Type B pancreatic cell (in vitro differentiated cells): ENCODE measurements at regions not wholly inside any gene's neighbourhood (a gene's known extent, or its start where the extent isn't known, plus 50 kb on each side); places are given as distances from the start of the nearest gene placed in this dataset.

ENCODE experiments used
- DNase-seq: peaks from one replicate; pipeline ENCODE4 v3.0.0; 2021; ENCODE audit warnings: mixed read lengths; ENCODE audit not compliant: unreplicated experiment; ENCODE audit errors: extremely low spot score
- H3K27ac Mint-ChIP-seq: 2 replicates; pipeline ENCODE4 v1.8.0; 2021; ENCODE audit warnings: mild to moderate bottlenecking, mixed read lengths
- H3K27me3 Mint-ChIP-seq: 2 replicates; pipeline ENCODE4 v1.8.0; 2021; ENCODE audit warnings: mixed read lengths
- H3K36me3 Mint-ChIP-seq: 2 replicates; pipeline ENCODE4 v1.8.0; 2021; ENCODE audit warnings: mixed read lengths
- H3K4me1 Mint-ChIP-seq: one replicate; pipeline ENCODE4 v1.8.0; 2021; ENCODE audit warnings: mixed read lengths; ENCODE audit not compliant: unreplicated experiment
- H3K4me3 Mint-ChIP-seq: 2 replicates; pipeline ENCODE4 v1.8.0; 2021; ENCODE audit warnings: mild to moderate bottlenecking, mixed read lengths
- H3K9me3 Mint-ChIP-seq: 2 replicates; pipeline ENCODE4 v1.8.0; 2021; ENCODE audit warnings: mixed read lengths
- TF ChIP-seq, protein P1 (sequence below): fragments of 200-600 bp; sonication (generic); conservative IDR thresholded peaks from 2 replicates; pipeline ENCODE4 v1.5.0; 2021; ENCODE audit warnings: antibody characterized with exemption, mild to moderate bottlenecking

DNA sequence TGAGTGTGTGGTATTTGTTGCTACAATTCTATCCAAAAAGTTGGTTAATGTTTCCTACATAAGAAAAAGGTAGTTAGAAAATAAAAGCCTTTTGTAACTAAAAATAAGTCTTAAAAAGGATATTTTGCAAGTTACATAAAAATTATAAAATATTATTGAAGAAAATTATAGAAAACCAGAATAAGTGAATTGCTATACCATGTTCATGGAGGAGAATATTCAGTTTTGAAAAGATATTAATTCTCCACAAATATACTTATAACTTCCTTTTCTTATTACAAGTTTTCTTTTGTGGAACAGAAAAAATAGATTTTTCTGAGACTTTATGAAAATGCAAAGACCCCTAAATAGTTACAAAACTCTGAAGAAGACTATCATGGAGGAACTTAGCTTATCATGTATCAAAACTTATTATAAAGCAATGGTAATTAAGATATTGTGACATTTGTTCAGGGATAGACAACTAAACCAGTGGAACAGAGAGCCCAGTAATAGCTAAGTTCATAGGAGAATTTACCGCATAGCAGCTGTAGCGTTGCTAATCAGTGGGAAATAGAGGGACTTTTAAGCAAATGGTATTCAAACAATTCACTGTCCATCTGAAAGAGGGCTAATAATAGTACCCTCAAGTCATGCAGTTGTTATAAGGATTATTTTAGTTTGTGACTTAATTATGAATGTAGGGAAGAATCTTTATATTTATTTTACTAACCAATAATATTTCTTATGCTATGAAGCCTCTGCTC is 515.2 kb upstream of the ZNF608 start:
- no peak overlapping the region for H3K4me3 Mint-ChIP-seq

DNA sequence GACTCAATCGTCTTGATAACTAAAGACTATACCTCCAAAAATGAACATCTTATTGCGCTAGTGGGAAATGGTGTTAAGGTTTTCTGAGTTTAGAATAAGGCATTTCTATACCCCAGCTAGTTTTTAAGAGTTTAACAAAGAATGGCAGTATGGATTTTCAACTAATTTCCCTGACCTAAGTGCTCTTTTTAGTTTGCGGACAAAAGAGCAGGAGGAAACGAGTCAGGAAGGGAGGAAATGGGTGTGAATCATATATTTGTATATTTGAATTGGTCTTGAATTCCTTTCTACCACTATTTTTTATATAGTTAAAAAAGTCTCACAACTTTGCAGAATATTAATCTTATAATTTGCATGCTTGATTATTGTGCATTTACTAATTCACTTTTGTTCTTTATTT is 516.3 kb upstream of the ZNF608 start:
- no peaks in the 10 kb centered on the region for H3K27me3 Mint-ChIP-seq
- no peaks in the 10 kb centered on the region for H3K36me3 Mint-ChIP-seq
- H3K4me3 Mint-ChIP-seq = no peak overlapping the region
- peaks cover 15% of the 10 kb centered on the region for H3K4me1 Mint-ChIP-seq
- H3K27ac Mint-ChIP-seq = no peak overlapping the region
- no peak for DNase-seq
- no peaks in the 10 kb centered on the region for H3K9me3 Mint-ChIP-seq
- TF ChIP-seq, protein P1, sequence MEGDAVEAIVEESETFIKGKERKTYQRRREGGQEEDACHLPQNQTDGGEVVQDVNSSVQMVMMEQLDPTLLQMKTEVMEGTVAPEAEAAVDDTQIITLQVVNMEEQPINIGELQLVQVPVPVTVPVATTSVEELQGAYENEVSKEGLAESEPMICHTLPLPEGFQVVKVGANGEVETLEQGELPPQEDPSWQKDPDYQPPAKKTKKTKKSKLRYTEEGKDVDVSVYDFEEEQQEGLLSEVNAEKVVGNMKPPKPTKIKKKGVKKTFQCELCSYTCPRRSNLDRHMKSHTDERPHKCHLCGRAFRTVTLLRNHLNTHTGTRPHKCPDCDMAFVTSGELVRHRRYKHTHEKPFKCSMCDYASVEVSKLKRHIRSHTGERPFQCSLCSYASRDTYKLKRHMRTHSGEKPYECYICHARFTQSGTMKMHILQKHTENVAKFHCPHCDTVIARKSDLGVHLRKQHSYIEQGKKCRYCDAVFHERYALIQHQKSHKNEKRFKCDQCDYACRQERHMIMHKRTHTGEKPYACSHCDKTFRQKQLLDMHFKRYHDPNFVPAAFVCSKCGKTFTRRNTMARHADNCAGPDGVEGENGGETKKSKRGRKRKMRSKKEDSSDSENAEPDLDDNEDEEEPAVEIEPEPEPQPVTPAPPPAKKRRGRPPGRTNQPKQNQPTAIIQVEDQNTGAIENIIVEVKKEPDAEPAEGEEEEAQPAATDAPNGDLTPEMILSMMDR = no peak

More for the DNA sequence above, 515.2 kb upstream of the ZNF608 start:
- H3K4me1 Mint-ChIP-seq = peaks cover 23% of the 10 kb centered on the region
- no peaks in the 10 kb centered on the region for H3K36me3 Mint-ChIP-seq
- H3K27me3 Mint-ChIP-seq = no peaks in the 10 kb centered on the region
- no peak for DNase-seq
- TF ChIP-seq, protein P1 = no peak
- H3K9me3 Mint-ChIP-seq = no peaks in the 10 kb centered on the region
- H3K27ac Mint-ChIP-seq = no peak overlapping the region

DNA sequence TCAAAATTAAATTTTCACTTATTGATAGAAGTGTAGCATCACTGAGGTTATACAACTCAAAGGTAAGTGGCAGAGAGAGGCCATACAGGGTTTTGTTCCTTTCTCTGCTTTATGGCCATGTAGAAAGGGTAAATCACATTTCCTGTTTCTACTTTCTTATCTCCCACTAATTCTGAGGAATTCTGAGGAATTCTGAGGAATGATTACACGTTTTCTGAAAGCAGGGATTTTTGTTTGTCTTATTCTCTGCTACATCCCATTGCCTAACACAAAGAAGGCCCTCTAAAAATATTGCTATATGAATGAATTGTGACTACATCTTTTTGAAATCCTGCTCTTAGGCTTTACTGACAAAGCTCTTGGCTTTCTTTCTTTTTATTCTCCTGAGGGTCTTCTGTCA is 516.9 kb upstream of the ZNF608 start:
- Mint-ChIP-seq H3K27me3 (no peaks in the 10 kb centered on the region), H3K4me3 (no peak overlapping the region), H3K27ac (no peak overlapping the region), H3K4me1 (peaks cover 10% of the 10 kb centered on the region), H3K9me3 (no peaks in the 10 kb centered on the region), H3K36me3 (no peaks in the 10 kb centered on the region)
- TF ChIP-seq, protein P1 = no peak
- DNase-seq = no peak

DNA sequence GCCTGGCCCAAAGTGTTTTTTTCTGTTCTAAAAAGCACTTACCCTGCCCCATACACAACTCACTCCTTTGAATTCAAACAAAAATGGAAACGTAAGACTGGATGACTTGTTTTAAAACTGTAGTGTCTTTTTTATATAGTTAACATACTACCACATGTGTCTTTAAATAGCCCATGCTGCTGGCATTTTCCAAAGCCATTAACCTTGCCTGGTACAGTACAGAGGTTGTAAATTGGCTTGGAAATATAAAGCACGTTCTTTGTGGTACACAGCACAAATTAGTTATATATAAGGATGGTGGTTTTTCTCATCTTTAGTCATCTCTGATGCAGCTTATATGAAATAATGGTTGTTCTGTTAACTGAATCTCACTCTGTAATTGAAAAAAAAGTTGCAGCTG is 519.7 kb upstream of the ZNF608 start:
- H3K27ac Mint-ChIP-seq = no peak overlapping the region
- TF ChIP-seq, protein P1 = no peak
- peaks cover 7% of the 10 kb centered on the region for H3K4me1 Mint-ChIP-seq
- no peak for DNase-seq
- peaks cover 8% of the 10 kb centered on the region for H3K9me3 Mint-ChIP-seq
- H3K27me3 Mint-ChIP-seq = no peaks in the 10 kb centered on the region
- H3K36me3 Mint-ChIP-seq = no peaks in the 10 kb centered on the region
- no peak overlapping the region for H3K4me3 Mint-ChIP-seq

DNA sequence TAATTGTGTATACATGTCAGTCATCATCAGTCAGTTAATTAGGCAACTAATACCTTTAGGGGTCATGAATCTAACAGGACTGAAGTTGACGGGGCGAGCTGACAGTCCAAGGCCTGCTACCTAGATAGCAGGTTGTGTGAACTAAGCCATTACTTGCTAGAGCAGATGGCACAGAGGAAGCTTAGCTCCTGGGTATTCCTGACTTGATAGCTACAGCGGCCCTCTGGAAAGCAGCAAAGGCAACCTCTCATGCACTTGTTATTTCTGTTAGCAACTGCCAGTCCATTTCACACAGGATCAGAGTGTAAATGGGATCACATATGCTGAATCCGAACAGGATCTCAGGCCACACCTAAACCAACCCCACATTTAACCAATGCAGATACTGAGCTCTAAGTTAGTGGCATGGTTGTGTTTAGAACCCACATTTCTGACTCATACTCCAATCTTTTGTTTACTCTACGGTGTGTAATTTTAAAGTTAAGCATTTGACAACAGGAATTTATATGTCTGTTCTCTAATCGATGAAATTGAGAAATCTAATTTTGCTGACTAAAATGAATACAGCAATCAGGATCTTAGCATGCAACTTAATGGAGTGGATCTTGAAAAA is 521.3 kb upstream of the ZNF608 start:
- TF ChIP-seq, protein P1 = no peak
- no peaks in the 10 kb centered on the region for H3K36me3 Mint-ChIP-seq
- no peak for DNase-seq
- peaks cover 7% of the 10 kb centered on the region for H3K4me1 Mint-ChIP-seq
- no peaks in the 10 kb centered on the region for H3K27me3 Mint-ChIP-seq
- H3K4me3 Mint-ChIP-seq = no peak overlapping the region
- H3K9me3 Mint-ChIP-seq = peaks cover 8% of the 10 kb centered on the region
- no peak overlapping the region for H3K27ac Mint-ChIP-seq
